NCI-H69 (cell line): ENCODE measurements at regions not wholly inside any gene's neighbourhood (a gene's known extent, or its start where the extent isn't known, plus 50 kb on each side); places are given as distances from the start of the nearest gene placed in this dataset.
A peak's percentile ranks its signal among the peaks of the same experiment; 100 is the strongest.
"Not testable (repeated sequence)": the region's sequence is repeated elsewhere in the genome, so short reads cannot be mapped to it uniquely, and the experiment has no call there.

ENCODE experiments used
- DNase-seq: peaks from one replicate; lab custom pipeline; 2025; lab: John Stamatoyannopoulos, UW

DNA sequence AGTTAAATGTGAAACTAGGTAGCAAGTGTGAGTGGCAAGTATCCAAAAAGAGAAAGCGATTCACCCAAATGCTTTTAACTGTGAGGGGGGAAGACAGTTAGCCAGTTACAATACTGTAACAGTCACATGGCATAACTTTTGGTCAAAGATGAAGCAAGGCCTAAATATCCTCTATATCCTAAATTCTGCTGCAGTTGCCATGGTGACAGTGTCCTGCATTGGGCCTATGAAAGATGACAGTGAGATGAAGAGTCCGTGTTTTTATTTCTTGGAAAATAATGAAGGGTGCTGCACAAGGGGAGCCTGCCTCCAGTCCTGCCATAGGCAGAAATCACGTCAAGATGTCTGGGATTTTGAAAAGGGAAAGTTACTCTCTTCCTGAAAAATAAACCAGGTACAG, 534.6 kb downstream of the NTRK2 start:
- DNase-seq: no peak

DNA sequence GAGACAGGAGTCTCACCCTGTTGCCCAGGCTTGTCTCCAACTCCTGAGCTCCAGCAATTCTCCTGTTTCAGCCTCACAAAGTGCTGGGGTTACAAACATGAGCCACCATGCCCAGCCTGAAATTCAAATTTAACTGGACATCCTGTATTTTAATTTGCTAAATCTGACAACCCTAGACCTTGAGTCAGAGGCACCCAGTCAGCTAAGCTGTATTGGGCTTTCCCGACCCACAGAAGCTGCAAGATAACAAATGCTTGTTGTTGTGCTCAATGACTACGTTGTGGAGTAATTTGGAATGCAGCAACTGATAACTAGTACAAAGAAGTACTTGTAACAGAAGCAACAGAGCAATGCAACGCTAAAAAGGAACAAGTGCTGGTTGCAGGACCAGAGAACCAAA, 533.1 kb downstream of the NTRK2 start:
- no peak for DNase-seq

GRCh38 chr9:85200726-85201404, 531.3 kb downstream of the NTRK2 start:
- DNase-seq: no peak

GRCh38 chr9:85199866-85200495, 530.5 kb downstream of the NTRK2 start:
- no peak for DNase-seq

DNA sequence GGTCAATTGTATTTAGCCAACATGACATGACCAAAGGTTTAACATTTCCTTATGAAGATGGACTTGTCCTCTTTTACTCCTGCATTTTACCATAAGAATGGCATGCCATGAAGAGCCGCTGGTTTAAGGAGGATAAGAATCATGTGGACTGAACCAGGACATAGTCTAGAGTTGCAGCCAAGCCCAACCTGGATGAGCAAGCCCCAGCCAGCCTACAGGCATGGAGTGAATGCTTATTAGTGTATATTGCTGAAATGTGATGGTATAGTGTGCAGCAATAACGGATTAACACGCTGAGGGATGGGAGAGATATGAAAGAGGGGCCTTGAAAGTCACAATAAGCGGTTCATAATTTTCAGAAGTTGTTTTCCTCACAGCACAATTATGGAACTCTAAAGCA, 523.2 kb downstream of the NTRK2 start:
- no peak for DNase-seq

DNA sequence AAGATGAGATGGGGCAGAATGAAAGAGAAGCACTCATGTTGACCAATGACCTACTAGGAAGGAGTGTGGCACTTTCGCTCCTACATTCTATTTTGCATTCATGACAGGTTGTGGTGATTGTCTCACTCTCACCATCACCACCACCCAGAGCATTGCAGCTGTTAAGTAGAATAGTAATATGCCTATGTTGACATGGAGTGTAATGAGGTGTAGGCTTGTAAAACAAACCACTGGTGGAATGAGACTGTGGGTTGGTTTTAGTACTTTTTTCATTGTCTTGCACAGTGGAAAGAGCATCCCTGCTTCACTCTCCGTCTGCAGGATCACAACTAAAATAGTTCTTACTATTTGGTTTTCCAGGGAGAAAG, 516.7 kb downstream of the NTRK2 start:
- no peak for DNase-seq

DNA sequence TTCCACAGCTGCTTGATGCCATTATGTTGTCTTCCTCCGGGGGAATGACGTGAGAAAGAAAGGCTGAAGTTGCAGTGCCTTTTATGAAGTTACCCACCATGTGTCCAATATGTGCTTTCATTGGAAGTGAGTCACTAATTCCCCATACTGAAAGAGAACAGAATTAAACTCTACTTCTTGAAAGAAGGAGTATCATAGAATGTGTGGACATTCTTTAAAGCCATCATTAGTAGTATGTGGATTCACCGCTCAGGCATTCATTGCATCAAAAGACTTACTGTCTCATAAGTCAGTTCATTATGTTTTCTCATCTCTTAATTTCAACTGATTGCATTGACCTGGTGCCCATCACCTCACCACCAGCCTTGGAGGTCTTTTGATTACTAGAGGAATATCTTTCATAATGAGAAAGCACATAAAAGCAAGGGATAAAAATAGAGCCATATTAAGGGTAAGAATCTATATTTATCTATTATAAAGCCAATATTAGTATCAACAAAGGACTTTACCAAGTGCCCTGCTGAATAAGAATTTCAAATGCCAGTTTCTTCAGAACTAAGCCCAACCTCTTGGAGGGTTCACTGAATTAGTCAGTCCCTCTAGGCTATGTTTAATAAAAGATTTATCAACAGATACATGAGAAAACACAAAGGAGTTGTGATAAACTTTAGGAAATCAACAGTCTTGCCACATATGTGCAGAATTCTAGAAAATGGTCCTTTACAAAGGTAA, 516.1 kb downstream of the NTRK2 start:
- no peak for DNase-seq

GRCh38 chr9:85182383-85182782, 512.9 kb downstream of the NTRK2 start:
- DNase-seq: no peak

DNA sequence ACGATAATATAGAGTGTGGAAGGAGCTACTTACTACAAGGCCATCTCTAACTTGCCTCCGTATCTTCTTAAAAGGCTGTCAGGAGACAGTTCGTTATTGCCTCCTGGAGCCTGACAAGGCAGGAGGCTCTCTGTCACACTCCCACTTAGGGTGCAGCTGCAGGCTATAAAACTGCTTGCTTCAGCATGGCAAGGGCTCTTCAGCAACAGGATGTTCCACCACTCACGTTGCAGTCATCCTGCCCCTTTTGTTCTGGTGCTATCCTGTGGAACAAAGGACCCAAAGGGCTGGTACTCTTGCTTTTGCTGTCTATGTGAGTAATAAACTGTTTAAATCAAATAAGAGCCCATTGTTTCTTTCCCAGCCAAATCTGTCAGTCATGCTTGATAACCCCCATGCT, 508.9 kb downstream of the NTRK2 start:
- peak; percentile 17 for DNase-seq

- DNase-seq: no peak
Observed at GRCh38 chr9:85173967-85174366, 504.4 kb downstream of the NTRK2 start.

GRCh38 chr9:85172001-85172978, 502.8 kb downstream of the NTRK2 start:
- no peak for DNase-seq

DNA sequence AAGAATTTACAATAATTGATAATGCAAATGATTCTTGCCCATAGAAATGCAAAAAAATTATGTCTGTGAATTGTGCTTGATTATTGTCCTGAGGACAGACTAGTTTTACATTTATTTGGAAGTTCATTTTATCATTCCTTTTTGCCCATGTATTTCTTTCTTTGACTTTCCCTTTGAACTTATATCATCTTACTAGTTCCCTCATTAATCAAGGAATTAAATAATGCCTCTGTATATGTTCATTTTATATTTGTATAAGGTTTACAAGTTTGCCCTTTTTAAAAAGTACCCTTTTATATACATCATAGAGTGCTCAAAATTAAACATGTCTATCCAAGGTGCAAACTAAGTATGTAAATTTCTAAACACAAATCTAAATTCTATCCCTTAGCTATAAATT, 501.6 kb downstream of the NTRK2 start:
- no peak for DNase-seq

DNA sequence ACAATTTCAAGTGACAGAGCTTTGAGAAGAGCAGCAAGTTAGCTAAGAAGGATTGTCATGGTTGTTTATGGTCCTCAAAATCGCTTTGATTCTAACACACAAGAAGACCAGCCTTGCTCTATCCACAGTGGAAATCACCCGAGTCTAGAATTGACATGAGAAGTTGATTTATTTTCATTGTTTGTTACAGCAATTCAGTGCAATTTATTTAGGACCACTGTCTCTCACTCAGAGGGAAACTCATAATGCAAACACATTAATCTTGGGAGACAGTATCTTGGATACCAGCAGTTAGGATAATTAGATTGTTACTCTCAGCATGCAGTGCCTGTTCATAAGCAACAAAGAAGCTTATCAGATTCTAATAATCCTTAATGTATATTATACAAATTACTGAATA, 498.9 kb downstream of the NTRK2 start:
- no peak for DNase-seq

DNA sequence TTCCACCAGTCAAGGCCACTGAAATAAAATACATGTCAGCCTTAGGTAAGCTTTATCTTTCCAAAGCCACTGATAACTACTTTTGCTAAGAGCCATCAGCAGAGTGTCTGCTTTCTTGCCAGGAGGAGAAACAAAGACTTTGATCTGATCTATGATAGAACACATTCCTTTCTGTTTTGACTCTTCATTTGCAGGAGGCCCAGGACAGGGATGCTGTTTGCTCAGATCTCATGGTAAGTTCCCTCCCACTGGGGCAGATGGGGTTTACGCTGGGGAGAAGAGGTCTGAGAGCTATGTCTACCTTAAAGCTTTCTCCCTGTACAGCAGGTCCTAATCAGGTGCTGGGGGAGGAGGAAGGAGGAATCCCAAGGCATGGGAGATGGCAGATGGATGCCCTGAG, 497.6 kb downstream of the NTRK2 start:
- no peak for DNase-seq

DNA sequence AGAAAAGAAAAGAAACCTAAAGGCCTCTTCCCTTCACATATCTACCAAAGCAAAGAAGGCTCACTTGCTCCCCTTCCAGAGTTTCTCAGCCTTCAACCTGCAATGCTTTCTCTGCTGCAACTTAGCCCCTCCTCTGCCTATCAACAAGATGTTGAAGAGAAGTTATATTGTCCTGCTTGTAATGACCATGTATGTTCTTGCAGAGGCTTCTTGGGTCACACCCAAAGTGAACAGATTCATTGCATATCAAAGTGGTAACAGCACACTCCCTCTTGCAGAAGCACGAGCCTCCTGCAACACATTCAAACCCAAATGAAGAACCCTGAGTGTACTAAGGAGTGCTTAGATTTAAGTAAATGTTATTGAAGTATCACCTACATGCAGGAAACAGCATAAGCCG, 494.3 kb downstream of the NTRK2 start:
- no peak for DNase-seq

- DNase-seq: no peak
Observed at GRCh38 chr9:85163415-85163814, 493.9 kb downstream of the NTRK2 start.

GRCh38 chr9:85162822-85163221, 493.3 kb downstream of the NTRK2 start:
- DNase-seq: no peak

DNA sequence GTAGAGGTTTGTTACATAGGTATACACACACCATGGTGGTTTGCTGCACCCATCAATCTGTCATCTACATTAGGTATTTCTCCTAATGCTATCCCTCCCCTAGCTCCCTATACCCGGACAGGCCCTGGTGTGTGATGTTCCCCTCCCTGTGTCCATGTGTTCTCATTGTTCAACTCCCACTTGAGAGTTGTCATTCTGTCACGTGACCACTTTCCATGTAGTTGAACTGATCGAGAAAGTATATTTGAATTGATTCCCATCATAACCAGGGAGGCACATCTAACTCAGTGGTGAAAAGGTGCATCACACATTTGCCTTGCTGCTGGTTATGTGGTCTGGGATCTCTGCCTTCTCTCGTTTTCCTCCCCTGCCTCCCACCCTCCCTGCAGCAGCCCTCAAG, 491.4 kb downstream of the NTRK2 start:
- not testable (repeated sequence) for DNase-seq

GRCh38 chr9:85158512-85158911, 489.0 kb downstream of the NTRK2 start:
- DNase-seq: peak; percentile 14

- DNase-seq: no peak
Observed at GRCh38 chr9:85157772-85158171, 488.2 kb downstream of the NTRK2 start.

DNA sequence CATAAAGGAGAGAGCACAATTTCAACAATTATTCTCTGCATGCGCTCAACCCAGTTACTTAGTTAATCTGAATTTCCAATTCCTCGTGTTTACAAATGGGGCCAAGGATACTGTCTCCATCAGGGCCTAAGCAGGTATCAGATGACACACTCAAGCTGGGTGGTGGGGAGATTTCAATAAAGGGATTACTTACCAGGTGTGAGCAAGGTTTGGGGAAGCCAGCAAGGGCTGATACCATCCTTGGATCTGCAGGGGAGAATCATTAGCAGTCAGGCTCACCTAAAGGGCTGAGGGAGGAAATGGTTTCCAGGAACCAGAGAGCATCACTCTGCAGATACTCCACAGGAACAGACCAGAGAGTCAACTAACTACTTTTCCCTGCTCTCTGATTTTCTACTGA, 487.1 kb downstream of the NTRK2 start:
- no peak for DNase-seq

GRCh38 chr9:85155352-85155751, 485.8 kb downstream of the NTRK2 start:
- no peak for DNase-seq
